Mucosa of descending colon (tissue), 3 donors: ENCODE measurements at regions not wholly inside any gene's neighbourhood (a gene's known extent, or its start where the extent isn't known, plus 50 kb on each side); places are given as distances from the start of the nearest gene placed in this dataset.

Experiments
- ATAC-seq: fragments of 200-7000 bp; cut with Tn5 transposase; one replicate; pipeline ENCODE4 v1.9.1; 2020; ENCODE audit warnings: mild to moderate bottlenecking, moderate library complexity
- DNase-seq, 3 donors: peaks; one replicate each; pipeline ENCODE4 v3.0.0-alpha.2; 2020
- H3K36me3 ChIP-seq: fragments of 200-600 bp; one replicate; pipeline ENCODE4 v1.8.0; 2021; ENCODE audit warnings: low read depth, mild to moderate bottlenecking
- H3K4me1 ChIP-seq: fragments of 200-600 bp; one replicate; pipeline ENCODE4 v1.8.0; 2021; ENCODE audit warnings: low read depth, mild to moderate bottlenecking
- H3K4me3 ChIP-seq: fragments of 200-600 bp; one replicate; pipeline ENCODE4 v1.8.0; 2021; ENCODE audit warnings: mild to moderate bottlenecking
- H3K9me3 ChIP-seq: fragments of 200-600 bp; one replicate; pipeline ENCODE4 v1.8.0; 2021; ENCODE audit warnings: mild to moderate bottlenecking
- CTCF ChIP-seq: fragments of 200-600 bp; IDR thresholded peaks from one replicate; pipeline ENCODE4 v1.8.0; 2022; ENCODE audit warnings: antibody characterized with exemption, mild to moderate bottlenecking
- intact Hi-C, 2 donors: fragments of 100-400 bp; cut with DNase I in 1 of 2; cut with micrococcal nuclease in 1 of 2; formaldehyde crosslinking; loops; one replicate each; pipeline versions ENCODE4 v1.11.0 to v1.11.1; 2022; cut with DNase I, micrococcal nuclease
- donor health status: DM: no; HTN: no; CAD: no; lungs with moderate emphysema.
- donor health status: DM: no; HTN: no; CAD: no.
- donor health status: DM: no; HTN: yes; CAD: no.

GRCh38 chr4:138088449-138089208, 153.5 kb downstream of the SLC7A11 start:
- TF ChIP-seq CTCF = no peak
- Histone ChIP-seq H3K9me3 (no peaks in the 10 kb centered on the region), H3K36me3 (no peaks in the 10 kb centered on the region), H3K4me1 (no peaks in the 10 kb centered on the region), H3K4me3 (no peak overlapping the region)
- intact Hi-C loops = no loop called here
- no peak for DNase-seq
- ATAC-seq = no peak

GRCh38 chr4:138087066-138087719, 155.0 kb downstream of the SLC7A11 start:
- Histone ChIP-seq H3K9me3 (no peaks in the 10 kb centered on the region), H3K4me1 (no peaks in the 10 kb centered on the region), H3K36me3 (no peaks in the 10 kb centered on the region), H3K4me3 (no peak overlapping the region)
- TF ChIP-seq CTCF = no peak
- DNase-seq = no peak
- ATAC-seq = no peak
- intact Hi-C loops = no loop called here

GRCh38 chr4:138086611-138087041, 155.5 kb downstream of the SLC7A11 start:
- intact Hi-C loops = no loop called here

GRCh38 chr4:138085736-138086305, 156.3 kb downstream of the SLC7A11 start:
- intact Hi-C loops = no loop called here

More at GRCh38 chr4:138086611-138087041, 155.5 kb downstream of the SLC7A11 start:
- no peaks in the 10 kb centered on the region for H3K9me3 ChIP-seq
- H3K4me1 ChIP-seq = no peaks in the 10 kb centered on the region
- DNase-seq = no peak
- no peaks in the 10 kb centered on the region for H3K36me3 ChIP-seq
- TF ChIP-seq CTCF = no peak
- H3K4me3 ChIP-seq = no peak overlapping the region
- ATAC-seq = no peak

More at GRCh38 chr4:138085736-138086305, 156.3 kb downstream of the SLC7A11 start:
- Histone ChIP-seq H3K9me3 (no peaks in the 10 kb centered on the region), H3K4me1 (no peaks in the 10 kb centered on the region), H3K36me3 (no peaks in the 10 kb centered on the region), H3K4me3 (no peak overlapping the region)
- TF ChIP-seq CTCF = no peak
- DNase-seq (no peak), ATAC-seq (no peak)
